CD8-positive, alpha-beta memory T cell (primary cell): ENCODE measurements at regions not wholly inside any gene's neighbourhood (a gene's known extent, or its start where the extent isn't known, plus 50 kb on each side); places are given as distances from the start of the nearest gene placed in this dataset.
"Not testable (repeated sequence)": the region's sequence is repeated elsewhere in the genome, so short reads cannot be mapped to it uniquely, and the experiment has no call there.

Source experiments
- CTCF ChIA-PET: fragments of 350-600 bp; sonication (Branson Sonifier 250); formaldehyde crosslinking; loops from one replicate; lab custom pipeline; 2021; ENCODE audit warnings: antibody characterized with exemption; lab: Charles Lee
- POLR2A ChIA-PET: fragments of 350-600 bp; sonication (Branson Sonifier 250); formaldehyde crosslinking; loops from one replicate; lab custom pipeline; 2021; ENCODE audit warnings: antibody characterized with exemption; lab: Charles Lee
- DNase-seq, 5 donors: peaks; one replicate each; pipeline versions ENCODE4 v3.0.0 to v3.0.0-alpha.2; 2020 to 2022; ENCODE audit warnings: mixed read lengths in 1 of 5
- H3K27ac ChIP-seq: one replicate; pipeline ENCODE4 v1.7.0; 2013; ENCODE audit warnings: low read depth, mild to moderate bottlenecking, low read length, moderate library complexity
- H3K27me3 ChIP-seq: 2 replicates; pipeline ENCODE4 v1.7.0; 2013; ENCODE audit warnings: low read length, mild to moderate bottlenecking; ENCODE audit not compliant: insufficient read depth, poor library complexity, severe bottlenecking
- H3K36me3 ChIP-seq: 2 replicates; pipeline ENCODE4 v1.7.0; 2013; ENCODE audit warnings: mild to moderate bottlenecking, low read length, moderate library complexity; ENCODE audit not compliant: insufficient read depth
- H3K4me1 ChIP-seq: 2 replicates; pipeline ENCODE4 v1.7.0; 2013; ENCODE audit warnings: mild to moderate bottlenecking, low read length, moderate library complexity; ENCODE audit not compliant: insufficient read depth
- H3K4me3 ChIP-seq: 2 replicates; pipeline ENCODE4 v1.7.0; 2013; ENCODE audit warnings: mild to moderate bottlenecking, low read length
- H3K9me3 ChIP-seq: 2 replicates; pipeline ENCODE4 v1.7.0; 2013; ENCODE audit warnings: mild to moderate bottlenecking, low read length
- H3K27ac Mint-ChIP-seq, 8 donors: one replicate each; pipeline ENCODE4 v1.8.0; 2020 to 2021; ENCODE audit warnings: mixed read lengths in 8 of 8, mild to moderate bottlenecking in 6 of 8, inconsistent platforms in 3 of 8, moderate library complexity in 3 of 8
- H3K27me3 Mint-ChIP-seq, 2 donors: one replicate each; pipeline ENCODE4 v1.8.0; 2020 to 2021; ENCODE audit warnings: mixed read lengths in 2 of 2, mild to moderate bottlenecking in 1 of 2, moderate library complexity in 1 of 2
- H3K36me3 Mint-ChIP-seq, 3 donors: one replicate each; pipeline ENCODE4 v1.8.0; 2020 to 2021; ENCODE audit warnings: mixed read lengths in 3 of 3, inconsistent platforms in 1 of 3, mild to moderate bottlenecking in 1 of 3
- H3K4me1 Mint-ChIP-seq, 3 donors: one replicate each; pipeline ENCODE4 v1.8.0; 2020 to 2021; ENCODE audit warnings: mixed read lengths in 3 of 3, inconsistent platforms in 1 of 3, mild to moderate bottlenecking in 1 of 3
- H3K4me3 Mint-ChIP-seq, 7 donors: one replicate each; pipeline ENCODE4 v1.8.0; 2020 to 2021; ENCODE audit warnings: mixed read lengths in 7 of 7, mild to moderate bottlenecking in 6 of 7, moderate library complexity in 4 of 7, inconsistent platforms in 2 of 7
- H3K9me3 Mint-ChIP-seq, 5 donors: one replicate each; pipeline ENCODE4 v1.8.0; 2020 to 2022; ENCODE audit warnings: mixed read lengths in 5 of 5, mild to moderate bottlenecking in 3 of 5, moderate library complexity in 2 of 5, inconsistent platforms in 1 of 5

- Mint-ChIP-seq H3K27me3 (peaks cover 0 to 2% of the 10 kb centered on the region in 2 donors), H3K9me3 (no peaks in the 10 kb centered on the region), H3K36me3 (no peaks in the 10 kb centered on the region), H3K4me3 (peak overlapping the region in 4 of 7 donors; percentile 19 to 71 (median 40)), H3K27ac (no peak overlapping the region), H3K4me1 (peaks cover 19 to 31% (median 26%) of the 10 kb centered on the region in 3 donors)
- Histone ChIP-seq H3K9me3 (no peaks in the 10 kb centered on the region), H3K27me3 (no peaks in the 10 kb centered on the region), H3K36me3 (no peaks in the 10 kb centered on the region), H3K4me3 (no peak overlapping the region), H3K4me1 (peaks cover 9% of the 10 kb centered on the region), H3K27ac (no peak overlapping the region)
- CTCF ChIA-PET, result interaction anchor here (0.8 to 1.3 kb wide), 4 partner anchors 11 to 46 kb away, joined by 3 to 10 read pairs (median 3); no protein-coding TSS in a partner anchor
- POLR2A ChIA-PET, result interaction anchor here (0.6 kb wide), 1 partner anchor 18 kb away, joined by 4 read pairs; no protein-coding TSS in a partner anchor
- DNase-seq, result peak; percentile 47 to 79 (median 54)
Measured at GRCh38 chr14:106694638-106695393, 1168.4 kb downstream of the TMEM121 start.

- H3K27me3 Mint-ChIP-seq, CTCF ChIA-PET, POLR2A ChIA-PET, H3K36me3 ChIP-seq, H3K4me1 ChIP-seq, H3K9me3 ChIP-seq, H3K4me3 ChIP-seq, H3K27me3 ChIP-seq, H3K36me3 Mint-ChIP-seq, H3K27ac ChIP-seq, H3K9me3 Mint-ChIP-seq: not testable (repeated sequence)
- H3K27ac Mint-ChIP-seq, result peak overlapping the region in 1 of 8 donors; percentile 27
- peaks cover 17 to 31% (median 30%) of the 10 kb centered on the region in 3 donors for H3K4me1 Mint-ChIP-seq
- H3K4me3 Mint-ChIP-seq, result peak overlapping the region in 3 of 7 donors; percentile 49 to 63 (median 51)
- peak in 2 of 5 donors; percentile 37 to 49 for DNase-seq
Measured at GRCh38 chr14:106698620-106699267, 1172.4 kb downstream of the TMEM121 start.

DNA sequence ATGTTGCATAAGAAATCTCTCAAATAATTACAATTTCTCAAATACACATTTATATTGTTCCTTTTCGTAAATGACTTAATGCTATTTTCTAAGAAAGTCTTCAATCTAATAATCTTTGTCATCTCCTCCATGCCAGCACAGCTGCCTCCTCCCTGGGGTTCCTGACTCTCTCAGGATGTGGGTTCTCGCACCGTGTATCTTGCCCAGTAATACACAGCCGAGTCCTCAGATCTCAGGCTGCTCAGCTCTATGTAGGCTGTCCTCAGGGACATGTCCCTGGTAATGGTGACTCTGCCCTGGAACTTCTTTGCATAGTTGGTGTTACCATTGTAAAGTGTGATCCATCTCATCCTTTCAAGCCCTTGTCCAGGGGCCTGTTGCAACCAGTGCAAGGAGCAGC lies 1177.3 kb downstream of the TMEM121 start:
- H3K9me3 ChIP-seq, DNase-seq, H3K27me3 ChIP-seq, H3K4me1 ChIP-seq, CTCF ChIA-PET, H3K36me3 Mint-ChIP-seq, H3K27me3 Mint-ChIP-seq, H3K36me3 ChIP-seq, H3K9me3 Mint-ChIP-seq, POLR2A ChIA-PET, H3K4me3 ChIP-seq, H3K27ac ChIP-seq: not testable (repeated sequence)
- Mint-ChIP-seq H3K4me3 (peak overlapping the region in 1 of 7 donors; percentile 34), H3K27ac (peak overlapping the region in 1 of 8 donors; percentile 70), H3K4me1 (peaks cover 14 to 22% (median 21%) of the 10 kb centered on the region in 3 donors)

GRCh38 chr14:106706488-106706887 lies 1180.1 kb downstream of the TMEM121 start:
- DNase-seq, H3K9me3 ChIP-seq, H3K4me1 ChIP-seq, H3K36me3 Mint-ChIP-seq, H3K27ac Mint-ChIP-seq, H3K9me3 Mint-ChIP-seq, H3K4me3 ChIP-seq, POLR2A ChIA-PET, H3K27ac ChIP-seq, H3K4me3 Mint-ChIP-seq, H3K27me3 Mint-ChIP-seq, H3K36me3 ChIP-seq, H3K4me1 Mint-ChIP-seq, H3K27me3 ChIP-seq: not testable (repeated sequence)
- CTCF ChIA-PET, result interaction anchor here (1.3 kb wide), 1 partner anchor 12 kb away, joined by 3 read pairs; no protein-coding TSS in a partner anchor

- H3K36me3 ChIP-seq, CTCF ChIA-PET, DNase-seq, POLR2A ChIA-PET, H3K4me1 ChIP-seq, H3K9me3 ChIP-seq, H3K4me3 ChIP-seq, H3K27ac ChIP-seq, H3K27ac Mint-ChIP-seq, H3K4me3 Mint-ChIP-seq, H3K9me3 Mint-ChIP-seq, H3K27me3 ChIP-seq, H3K36me3 Mint-ChIP-seq: not testable (repeated sequence)
- Mint-ChIP-seq H3K27me3 (peaks cover 7 to 15% of the 10 kb centered on the region in 2 donors), H3K4me1 (peaks cover 4 to 15% (median 5%) of the 10 kb centered on the region in 3 donors)
Measured at GRCh38 chr14:106710187-106710586, 1183.8 kb downstream of the TMEM121 start.

DNA sequence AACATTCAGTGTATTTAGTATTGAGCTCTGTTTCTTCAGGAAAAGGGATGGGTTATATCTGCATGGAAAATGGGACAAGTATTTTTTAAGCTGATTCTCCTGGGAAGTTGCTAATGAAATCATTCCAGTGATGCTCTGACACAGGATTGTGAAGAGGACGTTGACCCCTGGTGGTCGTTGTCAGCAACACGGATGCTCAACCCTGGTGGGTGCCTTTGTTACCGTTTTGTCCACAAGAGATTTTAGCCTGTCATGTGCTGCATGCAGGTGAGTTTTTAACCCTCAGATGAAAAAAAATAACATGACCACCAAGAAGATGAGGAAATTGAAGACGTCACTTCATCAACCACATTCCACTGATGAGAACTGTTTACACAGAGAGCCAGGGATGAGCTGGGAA lies 1186.1 kb downstream of the TMEM121 start:
- POLR2A ChIA-PET, H3K9me3 ChIP-seq, H3K27ac Mint-ChIP-seq, H3K4me3 ChIP-seq, H3K27me3 ChIP-seq, H3K4me1 ChIP-seq, DNase-seq, H3K36me3 ChIP-seq, H3K4me3 Mint-ChIP-seq, H3K27ac ChIP-seq, H3K36me3 Mint-ChIP-seq, H3K9me3 Mint-ChIP-seq: not testable (repeated sequence)
- H3K4me1 Mint-ChIP-seq, result peaks cover 6 to 21% (median 9%) of the 10 kb centered on the region in 3 donors
- H3K27me3 Mint-ChIP-seq, result peaks cover 7 to 12% of the 10 kb centered on the region in 2 donors
- CTCF ChIA-PET, result interaction anchor here (1.3 to 3.1 kb wide), 2 partner anchors 18 to 56 kb away, joined by 5 to 10 read pairs; no protein-coding TSS in a partner anchor

- H3K27ac ChIP-seq, H3K9me3 ChIP-seq, H3K9me3 Mint-ChIP-seq, H3K4me3 ChIP-seq, POLR2A ChIA-PET, DNase-seq, H3K36me3 ChIP-seq, H3K36me3 Mint-ChIP-seq, H3K27me3 ChIP-seq, H3K4me1 ChIP-seq: not testable (repeated sequence)
- Mint-ChIP-seq H3K4me1 (peaks cover 17 to 32% (median 17%) of the 10 kb centered on the region in 3 donors), H3K4me3 (peak overlapping the region in 1 of 7 donors; percentile 72), H3K27me3 (peaks cover 5 to 10% of the 10 kb centered on the region in 2 donors), H3K27ac (peak overlapping the region in 2 of 8 donors; percentile 38 to 54)
- CTCF ChIA-PET, result interaction anchor here (3.1 kb wide), 1 partner anchor 20 kb away, joined by 10 read pairs; no protein-coding TSS in a partner anchor
Measured at GRCh38 chr14:106714446-106715428, 1188.4 kb downstream of the TMEM121 start.
